K562 (cell line): ENCODE measurements at regions not wholly inside any gene's neighbourhood (a gene's known extent, or its start where the extent isn't known, plus 50 kb on each side); places are given as distances from the start of the nearest gene placed in this dataset.

Experiments
- ATAC-seq: fragments of 200-7000 bp; cut with Tn5 transposase; 3 replicates; pipeline ENCODE4 v1.9.1; 2020; ENCODE audit warnings: moderate library complexity
- BruUV-seq: library from RNA; stranded (reverse); fragments of 400-500 nt; replicated peaks from 2 replicates; lab custom pipeline; 2021; lab: Mats Ljungman, UMichigan
- CTCF ChIA-PET: fragments of 300-600 bp; formaldehyde crosslinking; extraction: SDS; loops from one replicate; lab custom pipeline; 2021; ENCODE audit warnings: low intra/inter-chr PET ratio; lab: Yijun Ruan, JAX
- POLR2A ChIA-PET: fragments of 300-600, 350-650 bp; sonication (Branson Sonifier 250); formaldehyde crosslinking; extraction: SDS; loops from one replicate; lab custom pipeline; 2021; ENCODE audit warnings: antibody characterized with exemption, inconsistent platforms; lab: Yijun Ruan, JAX
- DNase-seq, 4 experiments: peaks; one replicate each; pipeline versions ENCODE4 v3.0.0 to v3.0.0-alpha.2; 2011 to 2018; ENCODE audit warnings: low spot score in 3 of 4, mixed read lengths in 3 of 4; ENCODE audit errors: extremely low read depth in 1 of 4
- FAIRE-seq: peaks from 2 replicates; lab custom pipeline; 2011; peaks lifted over from hg19 to GRCh38; lab: Jason Lieb, UNC
- H2AFZ ChIP-seq: 2 replicates; pipeline ENCODE4 v1.6.0; 2011; ENCODE audit warnings: low read depth, low read length, control low read depth, inconsistent platforms
- H3K27ac ChIP-seq: fragments of 200-600 bp; 3 replicates; pipeline ENCODE4 v1.8.0; 2011; ENCODE audit warnings: low read depth, mild to moderate bottlenecking, control low read depth, inconsistent platforms, low read length, moderate library complexity, mixed read lengths; ENCODE audit errors: extremely low read depth
- H3K27me3 ChIP-seq, 2 experiments: fragments of 300-600 bp in 1 of 2; 2 replicates in 1 of 2; 3 replicates in 1 of 2; pipeline versions ENCODE4 v1.6.0 to v1.8.0; 2011; ENCODE audit warnings: inconsistent platforms in 2 of 2, low read length in 2 of 2, mild to moderate bottlenecking in 1 of 2, mixed read lengths in 1 of 2, moderate library complexity in 1 of 2; ENCODE audit not compliant: control insufficient read depth in 2 of 2, insufficient read depth in 2 of 2
- H3K36me3 ChIP-seq: fragments of 300-600 bp; 3 replicates; pipeline ENCODE4 v1.8.0; 2011; ENCODE audit warnings: mild to moderate bottlenecking, low read length, inconsistent platforms; ENCODE audit not compliant: control insufficient read depth, insufficient read depth
- H3K4me1 ChIP-seq, 2 experiments: fragments of 200-600 bp in 1 of 2; replicated peaks in 1 of 2; 2 replicates in 1 of 2; 3 replicates in 1 of 2; pipeline versions ENCODE4 v1.5.1 to v1.8.0; 2011; ENCODE audit warnings: inconsistent platforms in 2 of 2, low read length in 2 of 2, mild to moderate bottlenecking in 1 of 2, mixed read lengths in 1 of 2, moderate library complexity in 1 of 2; ENCODE audit not compliant: control insufficient read depth in 2 of 2, insufficient read depth in 2 of 2
- H3K4me2 ChIP-seq: 2 replicates; pipeline ENCODE4 v1.6.1; 2011; ENCODE audit warnings: low read length, control low read depth, inconsistent platforms, mixed read lengths; ENCODE audit not compliant: insufficient read depth
- H3K4me3 ChIP-seq: fragments of 200-600 bp; sonication (generic), shearing (Covaris generic); 2 replicates; pipeline ENCODE4 v1.5.1; 2016; ENCODE audit warnings: control low read depth, inconsistent platforms
- H3K79me2 ChIP-seq: fragments of 200-600 bp; 3 replicates; pipeline ENCODE4 v1.8.0; 2011; ENCODE audit warnings: low read length, inconsistent platforms; ENCODE audit not compliant: control insufficient read depth, insufficient read depth
- H3K9ac ChIP-seq, 2 experiments: 2 replicates each; pipeline versions ENCODE4 v1.6.0 to v1.6.1; 2011; ENCODE audit warnings: low read depth in 2 of 2, low read length in 2 of 2, control low read depth in 1 of 2, inconsistent platforms in 1 of 2, mild to moderate bottlenecking in 1 of 2, mixed read lengths in 1 of 2; ENCODE audit not compliant: insufficient read depth in 1 of 2
- H3K9me1 ChIP-seq: one replicate; pipeline ENCODE4 v1.6.0; 2011; ENCODE audit warnings: inconsistent platforms, mild to moderate bottlenecking, low read length, moderate library complexity; ENCODE audit not compliant: control insufficient read depth, insufficient read depth
- H3K9me3 ChIP-seq: replicated peaks from 2 replicates; pipeline ENCODE4 v1.5.1; 2011; ENCODE audit warnings: low read depth, low read length, inconsistent platforms; ENCODE audit not compliant: control insufficient read depth, insufficient read depth
- H4K20me1 ChIP-seq: replicated peaks from 2 replicates; pipeline ENCODE4 v1.6.1; 2011; ENCODE audit warnings: low read length, inconsistent platforms, mixed read lengths; ENCODE audit not compliant: control insufficient read depth, insufficient read depth
- ATF7 ChIP-seq: fragments of 450-650 bp; IDR thresholded peaks from 2 replicates; pipeline ENCODE4 v1.7.1; 2014; ENCODE audit warnings: mild to moderate bottlenecking, moderate library complexity
- COPS2 ChIP-seq: fragments of 450-650 bp; conservative IDR thresholded peaks from 2 replicates; pipeline ENCODE4 v1.6.1; 2016; ENCODE audit warnings: mild to moderate bottlenecking, moderate library complexity
- CREB3L1 ChIP-seq: fragments of 450-650 bp; IDR thresholded peaks from 2 replicates; pipeline ENCODE4 v1.6.1; 2014; ENCODE audit warnings: low read depth, mild to moderate bottlenecking, moderate library complexity, borderline replicate concordance
- CTBP1 ChIP-seq: fragments of 450-650 bp; IDR thresholded peaks from 2 replicates; pipeline ENCODE4 v1.6.1; 2016; ENCODE audit warnings: borderline replicate concordance
- HBP1 ChIP-seq: fragments of 450-650 bp; formaldehyde crosslinking; IDR thresholded peaks from 2 replicates; pipeline ENCODE4 v1.4.0; 2022; ENCODE audit warnings: missing genetic modification characterization
- KLF10 ChIP-seq: fragments of 250-450 bp; sonication (Bioruptor Pico); IDR thresholded peaks from 2 replicates; pipeline ENCODE4 v1.6.1; 2021; ENCODE audit warnings: matching md5 sums
- NR0B1 ChIP-seq: fragments of 450-650 bp; IDR thresholded peaks from one replicate; pipeline ENCODE4 v1.6.1; 2018; ENCODE audit warnings: mild to moderate bottlenecking, moderate library complexity; ENCODE audit not compliant: partially characterized antibody
- PML ChIP-seq: IDR thresholded peaks from 2 replicates; pipeline ENCODE4 v1.6.1; 2012; ENCODE audit warnings: low read length, inconsistent platforms
- RERE ChIP-seq: sonication (generic); formaldehyde crosslinking; IDR thresholded peaks from 2 replicates; pipeline ENCODE4 v1.8.0; 2023; ENCODE audit warnings: missing genetic modification reagents, mild to moderate bottlenecking, borderline replicate concordance
- RNF219 ChIP-seq: fragments of 250-450 bp; sonication (Bioruptor Pico); IDR thresholded peaks from 2 replicates; pipeline ENCODE4 v1.5.0; 2022; ENCODE audit warnings: mild to moderate bottlenecking
- ZNF384 ChIP-seq: IDR thresholded peaks from 2 replicates; pipeline ENCODE4 v1.6.1; 2012; ENCODE audit warnings: low read depth, low read length, improper control_type of control experiment
- WGBS: fragments of 100-300 bp; shearing (Covaris generic); methylation state at CpG from one replicate; pipeline ENCODE4 v1.1.6; 2016; ENCODE audit warnings: low coverage, mixed read lengths; ENCODE audit not compliant: insufficient coverage; ENCODE audit errors: missing lambda C conversion rate; 5-methylcytosine and 5-hydroxymethylcytosine counted together
- in situ Hi-C: fragments of 300-500 bp; cut with MboI; formaldehyde crosslinking; loops from 4 replicates; pipeline ENCODE4 v1.15.0; 2018; ENCODE audit warnings: inconsistent platforms, mixed read lengths
- intact Hi-C: fragments of 100-400 bp; cut with micrococcal nuclease; formaldehyde crosslinking; loops from 2 replicates; pipeline ENCODE4 v1.14.2; 2022

GRCh38 chr2:228728961-228729360 lies 542.1 kb downstream of the PID1 start:
- Histone ChIP-seq H3K79me2 (no peaks in the 10 kb centered on the region), H3K27ac (no peak overlapping the region), H3K4me1 (no peaks in the 10 kb centered on the region), H3K9ac (no peak overlapping the region), H2AFZ (no peak overlapping the region), H3K9me1 (no peaks in the 10 kb centered on the region), H3K9me3 (no peaks in the 10 kb centered on the region), H4K20me1 (no peaks in the 10 kb centered on the region), H3K4me2 (no peak overlapping the region), H3K4me3 (no peak overlapping the region), H3K36me3 (no peaks in the 10 kb centered on the region), H3K27me3 (no peaks in the 10 kb centered on the region)
- BruUV-seq, result no TSS peak
- no peak for ATAC-seq
- POLR2A ChIA-PET, result interaction anchor here (0.7 kb wide), 1 partner anchor 22 kb away, joined by 3 read pairs; no protein-coding TSS in a partner anchor
- no peak for FAIRE-seq
- in situ Hi-C loops (no loop called here), intact Hi-C loops (no loop called here)
- no peak for DNase-seq
- CTCF ChIA-PET, result no interaction called here
- WGBS, result 2% methylated on average over 5 of the region's 5 CpGs
- no peak for TF ChIP-seq ZNF384
- no peak for TF ChIP-seq CTBP1
- TF ChIP-seq RERE (CRISPR knock-in tag), result no peak
- no peak for TF ChIP-seq RNF219
- TF ChIP-seq NR0B1, result no peak
- TF ChIP-seq ATF7, result no peak
- TF ChIP-seq HBP1, result no peak
- no peak for TF ChIP-seq COPS2
- no peak for TF ChIP-seq KLF10
- no peak for TF ChIP-seq CREB3L1
- no peak for TF ChIP-seq PML
